A673 (cell line): ENCODE measurements at regions not wholly inside any gene's neighbourhood (a gene's known extent, or its start where the extent isn't known, plus 50 kb on each side); places are given as distances from the start of the nearest gene placed in this dataset.

ENCODE experiments used
- BruUV-seq: library from RNA; stranded (reverse); fragments of 400-500 nt; replicated peaks from 2 replicates; lab custom pipeline; 2021; lab: Mats Ljungman, UMichigan
- CTCF ChIA-PET: fragments of 300-600 bp; sonication (Branson Sonifier 250); formaldehyde crosslinking; loops from one replicate; lab custom pipeline; 2022; ENCODE audit warnings: antibody characterized with exemption; lab: Charles Lee
- POLR2A ChIA-PET: fragments of 300-600 bp; sonication (Branson Sonifier 250); formaldehyde crosslinking; loops from one replicate; lab custom pipeline; 2022; ENCODE audit warnings: antibody characterized with exemption; ENCODE audit not compliant: low non-redundant PET; lab: Charles Lee
- DNase-seq: peaks from one replicate; pipeline ENCODE4 v3.0.0-alpha.2; 2015; ENCODE audit warnings: low spot score
- H3K27ac ChIP-seq: fragments of 200-600 bp; sonication (generic); 2 replicates; pipeline ENCODE4 v1.5.1; 2016; ENCODE audit warnings: mixed run types, low read depth, mild to moderate bottlenecking, mixed read lengths, antibody characterized with exemption, low read length; ENCODE audit not compliant: poor library complexity, severe bottlenecking
- H3K27me3 ChIP-seq: fragments of 200-600 bp; sonication (generic); replicated peaks from 2 replicates; pipeline ENCODE4 v1.6.1; 2017; ENCODE audit warnings: mixed run types, low read depth, mild to moderate bottlenecking, mixed read lengths, antibody characterized with exemption, low read length; ENCODE audit not compliant: insufficient read depth, poor library complexity
- H3K36me3 ChIP-seq: fragments of 200-600 bp; sonication (generic); 2 replicates; pipeline ENCODE4 v1.6.1; 2016; ENCODE audit warnings: mixed run types, mild to moderate bottlenecking, mixed read lengths, antibody characterized with exemption, low read length; ENCODE audit not compliant: insufficient read depth, poor library complexity, severe bottlenecking
- H3K4me1 ChIP-seq: fragments of 200-600 bp; sonication (generic); 2 replicates; pipeline ENCODE4 v1.6.1; 2017; ENCODE audit warnings: mixed run types, mild to moderate bottlenecking, mixed read lengths, antibody characterized with exemption, low read length; ENCODE audit not compliant: insufficient read depth, poor library complexity, severe bottlenecking
- H3K4me3 ChIP-seq: fragments of 200-600 bp; sonication (generic); 2 replicates; pipeline ENCODE4 v1.5.1; 2016; ENCODE audit warnings: low read depth, mixed run types, mild to moderate bottlenecking, mixed read lengths, low read length; ENCODE audit not compliant: poor library complexity, severe bottlenecking
- H3K9me3 ChIP-seq: fragments of 200-600 bp; sonication (generic); 2 replicates; pipeline ENCODE4 v1.6.1; 2016; ENCODE audit warnings: mixed run types, low read depth, mild to moderate bottlenecking, mixed read lengths, antibody characterized with exemption, low read length; ENCODE audit not compliant: poor library complexity, severe bottlenecking
- CTCF ChIP-seq: fragments of 300-800, 200-600 bp; sonication (generic); conservative IDR thresholded peaks from 2 replicates; pipeline ENCODE4 v1.5.1; 2017; ENCODE audit warnings: low read depth, mild to moderate bottlenecking, antibody characterized with exemption, low read length, moderate library complexity, mixed read lengths
- EZH2 ChIP-seq: fragments of 200-600 bp; sonication (generic); IDR thresholded peaks from 2 replicates; pipeline ENCODE4 v1.6.1; 2017; ENCODE audit warnings: borderline replicate concordance, low read depth, mild to moderate bottlenecking, mixed read lengths, antibody characterized with exemption, low read length; ENCODE audit not compliant: poor library complexity, severe bottlenecking
- intact Hi-C: fragments of 100-400 bp; cut with micrococcal nuclease; formaldehyde crosslinking; loops from one replicate; pipeline ENCODE4 v1.10.0; 2022; ENCODE audit not compliant: unreplicated experiment

DNA sequence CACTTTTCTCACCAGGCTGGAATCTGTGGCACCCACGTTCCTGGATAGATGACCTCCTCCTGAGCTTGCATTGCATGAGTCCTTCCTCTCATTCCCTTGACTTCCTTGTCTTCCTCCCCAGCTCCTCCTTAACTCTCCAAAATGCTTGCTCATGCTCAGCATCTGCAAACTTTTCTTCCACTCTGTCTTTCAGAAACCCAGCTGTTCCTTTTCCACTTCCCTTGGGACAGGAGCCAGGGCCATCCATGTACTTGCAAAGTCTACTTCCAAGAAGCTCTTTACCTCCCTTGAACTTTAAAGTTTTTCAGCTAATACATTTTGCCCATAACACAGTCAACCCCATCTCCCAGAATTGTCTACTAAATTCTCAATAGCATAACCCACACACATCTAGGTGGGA, 861.7 kb downstream of the QKI start:
- BruUV-seq, result no TSS peak
- H3K27me3 ChIP-seq, result no peaks in the 10 kb centered on the region
- H3K4me1 ChIP-seq, result no peaks in the 10 kb centered on the region
- CTCF ChIA-PET, result no interaction called here
- intact Hi-C loops, result no loop called here
- no peaks in the 10 kb centered on the region for H3K9me3 ChIP-seq
- TF ChIP-seq EZH2, result no peak
- TF ChIP-seq CTCF, result no peak
- no peak for DNase-seq
- POLR2A ChIA-PET, result no interaction called here
- H3K27ac ChIP-seq, result no peak overlapping the region
- no peak overlapping the region for H3K4me3 ChIP-seq
- no peaks in the 10 kb centered on the region for H3K36me3 ChIP-seq

- H3K27me3 ChIP-seq, result no peaks in the 10 kb centered on the region
- no peaks in the 10 kb centered on the region for H3K36me3 ChIP-seq
- TF ChIP-seq CTCF (no peak), EZH2 (no peak)
- DNase-seq, result no peak
- no peaks in the 10 kb centered on the region for H3K4me1 ChIP-seq
- POLR2A ChIA-PET, result no interaction called here
- intact Hi-C loops, result no loop called here
- BruUV-seq, result no TSS peak
- no peaks in the 10 kb centered on the region for H3K9me3 ChIP-seq
- CTCF ChIA-PET, result no interaction called here
- H3K4me3 ChIP-seq, result no peak overlapping the region
- H3K27ac ChIP-seq, result no peak overlapping the region
Observed at GRCh38 chr6:164275773-164276172, 861.3 kb downstream of the QKI start.

DNA sequence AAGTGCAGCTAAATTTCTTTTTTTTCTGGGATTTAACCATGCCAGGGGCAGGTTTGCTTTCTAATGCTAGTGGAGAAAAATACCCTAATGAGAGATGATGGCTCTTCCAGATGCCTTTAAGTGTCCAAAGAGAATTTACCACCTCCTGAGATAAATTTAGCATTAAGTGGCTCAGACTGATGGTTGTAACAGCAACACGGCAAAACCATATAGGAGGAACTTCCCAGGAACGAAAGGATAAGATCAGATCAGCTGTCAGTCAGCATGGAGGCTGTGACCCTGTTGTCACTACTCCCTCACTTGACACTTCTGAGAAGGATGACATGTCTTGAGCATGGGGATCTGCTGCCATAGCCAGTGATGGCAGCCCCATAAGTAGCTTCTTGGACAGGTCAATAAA, 860.0 kb downstream of the QKI start:
- no peaks in the 10 kb centered on the region for H3K4me1 ChIP-seq
- no peak for DNase-seq
- ChIA-PET CTCF (no interaction called here), POLR2A (no interaction called here)
- H3K27me3 ChIP-seq, result no peaks in the 10 kb centered on the region
- no peak overlapping the region for H3K27ac ChIP-seq
- H3K36me3 ChIP-seq, result no peaks in the 10 kb centered on the region
- intact Hi-C loops, result no loop called here
- no peak overlapping the region for H3K4me3 ChIP-seq
- H3K9me3 ChIP-seq, result no peaks in the 10 kb centered on the region
- no peak for TF ChIP-seq CTCF
- TF ChIP-seq EZH2, result no peak
- BruUV-seq, result no TSS peak
